Caco-2 (cell line): ENCODE measurements at regions not wholly inside any gene's neighbourhood (a gene's known extent, or its start where the extent isn't known, plus 50 kb on each side); places are given as distances from the start of the nearest gene placed in this dataset.

Experiments
- BruUV-seq: library from RNA; stranded (reverse); fragments of 400-500 nt; replicated peaks from 2 replicates; lab custom pipeline; 2021; lab: Mats Ljungman, UMichigan
- CTCF ChIA-PET: fragments of 300-600 bp; sonication (Branson Sonifier 250); formaldehyde crosslinking; loops from one replicate; lab custom pipeline; 2022; ENCODE audit warnings: antibody characterized with exemption; lab: Charles Lee
- POLR2A ChIA-PET: fragments of 300-600 bp; sonication (Branson Sonifier 250); formaldehyde crosslinking; loops from one replicate; lab custom pipeline; 2022; ENCODE audit warnings: antibody characterized with exemption; lab: Charles Lee
- DNase-seq, 2 experiments: peaks; one replicate each; pipeline versions ENCODE4 v3.0.0 to v3.0.0-alpha.2; 2020 to 2022
- H3K27me3 ChIP-seq: replicated peaks from 2 replicates; pipeline ENCODE4 v1.6.0; 2011; ENCODE audit warnings: low read length; ENCODE audit not compliant: control insufficient read depth, insufficient read depth
- H3K36me3 ChIP-seq: 2 replicates; pipeline ENCODE4 v1.5.1; 2011; ENCODE audit warnings: low read length; ENCODE audit not compliant: control insufficient read depth, insufficient read depth
- H3K4me1 ChIP-seq: fragments of 250-450 bp; sonication (Bioruptor Pico); 2 replicates; pipeline ENCODE4 v1.5.1; 2020; ENCODE audit warnings: mild to moderate bottlenecking
- H3K4me3 ChIP-seq: 2 replicates; pipeline ENCODE4 v1.5.1; 2011; ENCODE audit warnings: low read depth, mild to moderate bottlenecking, control low read depth, low read length
- H3K9me3 ChIP-seq: fragments of 250-450 bp; sonication (Bioruptor Pico); 2 replicates; pipeline ENCODE4 v1.5.1; 2020; ENCODE audit warnings: mild to moderate bottlenecking, moderate library complexity
- H3K27ac Mint-ChIP-seq: one replicate; pipeline ENCODE4 v1.8.0; 2022; ENCODE audit warnings: mixed read lengths; ENCODE audit not compliant: unreplicated experiment
- H3K27me3 Mint-ChIP-seq: one replicate; pipeline ENCODE4 v1.8.0; 2022; ENCODE audit warnings: mixed read lengths; ENCODE audit not compliant: insufficient read depth, unreplicated experiment
- H3K36me3 Mint-ChIP-seq: one replicate; pipeline ENCODE4 v1.8.0; 2022; ENCODE audit warnings: mild to moderate bottlenecking, mixed read lengths; ENCODE audit not compliant: insufficient read depth, unreplicated experiment
- H3K4me1 Mint-ChIP-seq: one replicate; pipeline ENCODE4 v1.8.0; 2022; ENCODE audit warnings: low read depth, mixed read lengths; ENCODE audit not compliant: unreplicated experiment
- H3K4me3 Mint-ChIP-seq: one replicate; pipeline ENCODE4 v1.8.0; 2022; ENCODE audit warnings: mild to moderate bottlenecking, moderate library complexity, mixed read lengths; ENCODE audit not compliant: unreplicated experiment
- H3K9me3 Mint-ChIP-seq: one replicate; pipeline ENCODE4 v1.8.0; 2022; ENCODE audit warnings: mixed read lengths; ENCODE audit not compliant: unreplicated experiment
- intact Hi-C: fragments of 100-400 bp; cut with micrococcal nuclease; formaldehyde crosslinking; loops from one replicate; pipeline ENCODE4 v1.10.0; 2022; ENCODE audit not compliant: unreplicated experiment
- TF ChIP-seq, protein P1 (sequence below), 2 experiments: fragments of 200-600 bp in 1 of 2; IDR thresholded peaks; 1 replicate in 1 of 2; 2 replicates in 1 of 2; pipeline versions ENCODE4 v1.5.1 to v1.8.0; 2011 to 2022; ENCODE audit warnings: antibody characterized with exemption in 1 of 2, control low read depth in 1 of 2, inconsistent platforms in 1 of 2, low read depth in 1 of 2, low read length in 1 of 2, mild to moderate bottlenecking in 1 of 2, moderate library complexity in 1 of 2; ENCODE audit not compliant: insufficient read depth in 1 of 2, severe bottlenecking in 1 of 2, unreplicated experiment in 1 of 2

DNA sequence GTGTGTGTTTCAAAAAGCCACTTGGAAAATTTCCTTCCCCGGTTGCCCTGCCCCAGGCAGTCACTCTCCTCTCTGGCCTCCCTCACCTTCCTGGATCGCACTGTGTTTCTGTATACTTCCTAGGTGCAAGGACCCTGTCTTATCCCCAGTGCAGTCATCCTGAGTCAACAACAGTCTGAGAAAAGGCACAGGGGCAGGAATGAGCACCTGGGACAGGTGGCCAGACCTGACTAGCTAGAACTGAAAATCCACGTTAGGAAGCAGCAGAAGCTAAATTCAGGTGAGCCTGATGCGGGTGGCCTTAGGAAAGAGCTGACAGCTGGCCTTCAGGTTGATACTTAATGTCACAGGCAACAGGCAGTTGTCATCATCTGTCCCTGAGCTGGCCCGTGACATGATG is 62.9 kb upstream of the VGLL4 start:
- TF ChIP-seq, protein P1, sequence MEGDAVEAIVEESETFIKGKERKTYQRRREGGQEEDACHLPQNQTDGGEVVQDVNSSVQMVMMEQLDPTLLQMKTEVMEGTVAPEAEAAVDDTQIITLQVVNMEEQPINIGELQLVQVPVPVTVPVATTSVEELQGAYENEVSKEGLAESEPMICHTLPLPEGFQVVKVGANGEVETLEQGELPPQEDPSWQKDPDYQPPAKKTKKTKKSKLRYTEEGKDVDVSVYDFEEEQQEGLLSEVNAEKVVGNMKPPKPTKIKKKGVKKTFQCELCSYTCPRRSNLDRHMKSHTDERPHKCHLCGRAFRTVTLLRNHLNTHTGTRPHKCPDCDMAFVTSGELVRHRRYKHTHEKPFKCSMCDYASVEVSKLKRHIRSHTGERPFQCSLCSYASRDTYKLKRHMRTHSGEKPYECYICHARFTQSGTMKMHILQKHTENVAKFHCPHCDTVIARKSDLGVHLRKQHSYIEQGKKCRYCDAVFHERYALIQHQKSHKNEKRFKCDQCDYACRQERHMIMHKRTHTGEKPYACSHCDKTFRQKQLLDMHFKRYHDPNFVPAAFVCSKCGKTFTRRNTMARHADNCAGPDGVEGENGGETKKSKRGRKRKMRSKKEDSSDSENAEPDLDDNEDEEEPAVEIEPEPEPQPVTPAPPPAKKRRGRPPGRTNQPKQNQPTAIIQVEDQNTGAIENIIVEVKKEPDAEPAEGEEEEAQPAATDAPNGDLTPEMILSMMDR (IDR thresholded peaks at IDR 0.05; ENCODE audit: insufficient read depth in 1 of 2, low read depth in 1 of 2, low read length in 1 of 2, severe bottlenecking in 1 of 2, unreplicated experiment in 1 of 2), result no peak
- Mint-ChIP-seq H3K27ac (no peak overlapping the region), H3K4me3 (no peak overlapping the region), H3K27me3 (no peaks in the 10 kb centered on the region), H3K36me3 (peaks cover 41% of the 10 kb centered on the region), H3K9me3 (peaks cover 2% of the 10 kb centered on the region), H3K4me1 (peaks cover 7% of the 10 kb centered on the region)
- peak in 1 of 2 experiments; percentile 8 for DNase-seq
- peaks cover 7% of the 10 kb centered on the region; the same call in 1 of the 2 replicates for H3K9me3 ChIP-seq
- H3K27me3 ChIP-seq, result no peaks in the 10 kb centered on the region
- intact Hi-C loops, result loop anchor here (1.0 kb wide), 1 partner anchor 38 kb away; no protein-coding TSS in a partner anchor
- CTCF ChIA-PET, result no interaction called here
- BruUV-seq, result no TSS peak
- H3K4me1 ChIP-seq, result 0 out of 2 replicates have a peak, but pooled peaks cover 12% of the 10 kb centered on the region
- H3K36me3 ChIP-seq, result no peaks in the 10 kb centered on the region
- no peak overlapping the region for H3K4me3 ChIP-seq
- POLR2A ChIA-PET, result no interaction called here

DNA sequence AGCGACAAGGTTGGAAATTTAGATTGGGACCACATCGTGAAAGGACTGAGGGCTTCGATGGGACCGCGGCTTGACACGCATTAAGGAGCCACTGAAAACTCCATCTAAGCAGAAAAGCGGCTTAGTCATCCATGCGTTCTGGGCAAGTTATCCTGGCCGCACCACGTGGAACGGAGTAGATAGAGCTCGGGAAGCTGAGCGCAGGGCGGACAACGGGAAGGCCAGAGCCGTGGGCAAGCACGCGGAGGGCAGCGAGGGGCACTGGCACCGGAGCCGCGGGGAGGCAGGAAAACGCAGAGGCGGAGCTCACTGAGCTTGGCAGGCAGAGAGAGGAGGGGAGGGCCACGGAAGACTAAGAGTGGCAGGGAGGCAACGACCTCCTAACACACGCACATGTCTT is 61.3 kb upstream of the VGLL4 start:
- BruUV-seq, result no TSS peak
- peaks cover 43% of the 10 kb centered on the region for H3K36me3 Mint-ChIP-seq
- Histone ChIP-seq H3K36me3 (no peaks in the 10 kb centered on the region; the same call in 1 of the 2 replicates), H3K4me3 (no peak overlapping the region), H3K4me1 (0 out of 2 replicates have a peak, but pooled peaks cover 12% of the 10 kb centered on the region), H3K27me3 (no peaks in the 10 kb centered on the region), H3K9me3 (peaks cover 1% of the 10 kb centered on the region; the same call in 1 of the 2 replicates)
- ChIA-PET POLR2A (no interaction called here), CTCF (no interaction called here)
- no peak overlapping the region for H3K4me3 Mint-ChIP-seq
- intact Hi-C loops, result no loop called here
- peaks cover 13% of the 10 kb centered on the region for H3K4me1 Mint-ChIP-seq
- TF ChIP-seq, protein P1 (IDR thresholded peaks at IDR 0.05; ENCODE audit: insufficient read depth in 1 of 2, low read depth in 1 of 2, low read length in 1 of 2, severe bottlenecking in 1 of 2, unreplicated experiment in 1 of 2), result no peak
- H3K27ac Mint-ChIP-seq, result no peak overlapping the region
- no peaks in the 10 kb centered on the region for H3K9me3 Mint-ChIP-seq
- no peaks in the 10 kb centered on the region for H3K27me3 Mint-ChIP-seq
- no peak for DNase-seq

DNA sequence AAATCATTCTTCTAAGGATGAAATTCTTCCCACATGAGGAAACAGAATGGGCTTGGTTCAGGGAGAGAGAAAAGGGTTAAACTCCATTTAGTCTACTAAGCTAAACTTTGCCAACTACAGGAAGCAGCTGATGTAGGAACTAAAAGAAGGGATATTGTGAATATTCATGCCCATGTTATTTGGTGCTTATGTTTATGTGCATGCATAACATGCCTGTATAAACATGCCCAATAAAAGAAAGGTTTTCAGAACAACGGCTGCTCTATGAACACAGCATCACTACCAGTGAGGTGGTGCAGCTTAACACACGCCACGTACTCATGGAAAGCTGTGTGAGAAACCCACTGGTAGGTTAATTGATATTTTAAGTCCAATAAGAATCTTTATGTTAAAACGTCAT is 59.4 kb upstream of the VGLL4 start:
- H3K4me1 ChIP-seq, result 0 out of 2 replicates have a peak, but pooled peaks cover 12% of the 10 kb centered on the region
- H3K9me3 ChIP-seq, result no peaks in the 10 kb centered on the region
- Mint-ChIP-seq H3K4me1 (peaks cover 13% of the 10 kb centered on the region), H3K27ac (no peak overlapping the region), H3K36me3 (peaks cover 37% of the 10 kb centered on the region), H3K9me3 (no peaks in the 10 kb centered on the region), H3K4me3 (no peak overlapping the region), H3K27me3 (no peaks in the 10 kb centered on the region)
- CTCF ChIA-PET, result no interaction called here
- no TSS peak for BruUV-seq
- H3K4me3 ChIP-seq, result no peak overlapping the region
- DNase-seq, result no peak
- intact Hi-C loops, result no loop called here
- no peaks in the 10 kb centered on the region for H3K27me3 ChIP-seq
- POLR2A ChIA-PET, result no interaction called here
- H3K36me3 ChIP-seq, result no peaks in the 10 kb centered on the region; the same call in 1 of the 2 replicates
- TF ChIP-seq, protein P1 (IDR thresholded peaks at IDR 0.05; ENCODE audit: insufficient read depth in 1 of 2, low read depth in 1 of 2, low read length in 1 of 2, severe bottlenecking in 1 of 2, unreplicated experiment in 1 of 2), result no peak
